ENCODE measurements at regions not wholly inside any gene's neighbourhood (a gene's known extent, or its start where the extent isn't known, plus 50 kb on each side); places are given as distances from the start of the nearest gene placed in this dataset.

DNA sequence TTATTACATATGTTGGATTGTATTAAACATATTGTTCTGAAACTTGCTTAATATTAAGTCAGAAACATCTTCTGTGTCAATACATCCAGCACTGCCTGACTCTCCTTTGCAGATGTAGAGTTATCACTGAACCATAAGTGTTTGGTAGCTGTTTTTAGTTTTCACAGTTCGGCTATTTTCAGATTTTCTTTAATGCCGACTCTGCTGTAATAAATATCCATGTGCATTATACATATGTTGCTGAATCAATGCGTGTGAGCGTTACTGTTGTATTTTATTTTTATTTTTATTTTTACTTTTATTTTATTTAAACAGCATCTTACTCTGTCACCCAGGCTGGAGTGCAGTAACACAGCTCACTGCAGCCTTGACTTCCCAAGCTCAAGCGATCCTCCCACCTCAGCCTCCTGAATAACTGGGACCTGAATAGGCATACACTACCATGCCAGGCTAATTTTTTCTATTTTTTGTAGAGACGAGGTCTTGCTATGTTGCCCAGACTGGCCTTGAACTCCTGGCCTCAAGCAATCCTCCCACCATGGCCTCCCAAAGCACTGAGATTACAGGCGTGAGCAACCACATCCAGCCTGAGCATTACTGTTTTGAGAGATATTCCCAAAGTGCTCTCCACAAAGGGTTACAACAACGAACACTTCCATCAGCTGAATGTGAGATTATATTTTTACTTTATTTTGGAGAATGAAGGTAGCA lies 50.7 kb upstream of the NOCT start:
- no peak for DNase-seq

DNA sequence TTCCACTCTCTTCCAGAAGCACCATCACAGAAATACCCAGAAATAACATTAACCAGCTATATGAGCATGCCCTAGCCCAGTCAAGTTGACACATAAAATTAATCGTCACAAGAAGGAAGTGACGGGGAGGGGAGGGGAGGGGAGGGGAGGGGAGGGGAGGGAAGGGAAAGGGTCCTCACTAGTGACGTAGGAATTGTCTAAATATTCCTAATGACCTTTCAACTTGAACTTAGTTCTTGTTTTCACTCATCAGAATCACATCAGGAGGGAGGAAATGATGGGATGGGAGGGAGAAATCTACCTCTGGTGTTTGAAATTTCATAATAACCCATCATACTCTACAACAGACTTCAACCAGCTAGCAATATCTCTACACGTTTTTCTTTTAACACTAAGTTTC lies 52.2 kb upstream of the NOCT start:
- no peak for DNase-seq

DNA sequence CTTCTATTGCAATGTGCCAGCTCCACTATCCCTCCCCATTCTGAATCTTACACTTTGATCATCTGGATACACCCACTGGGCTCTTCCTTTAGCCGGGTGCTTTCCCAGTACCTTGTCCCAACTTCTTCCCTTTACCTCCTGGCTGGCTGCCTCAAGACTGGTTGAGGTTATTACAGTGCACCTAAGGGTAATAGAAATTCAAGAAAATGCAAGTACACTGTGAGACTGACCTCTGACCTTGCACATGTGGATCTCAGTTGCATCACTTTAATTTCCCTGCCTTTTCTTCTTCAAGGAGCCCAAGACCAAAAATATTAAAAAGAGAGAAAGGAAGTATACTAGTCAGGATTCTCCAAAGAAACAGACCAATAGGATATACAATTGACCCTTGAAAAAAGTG lies 53.9 kb upstream of the NOCT start:
- DNase-seq, result no peak

DNA sequence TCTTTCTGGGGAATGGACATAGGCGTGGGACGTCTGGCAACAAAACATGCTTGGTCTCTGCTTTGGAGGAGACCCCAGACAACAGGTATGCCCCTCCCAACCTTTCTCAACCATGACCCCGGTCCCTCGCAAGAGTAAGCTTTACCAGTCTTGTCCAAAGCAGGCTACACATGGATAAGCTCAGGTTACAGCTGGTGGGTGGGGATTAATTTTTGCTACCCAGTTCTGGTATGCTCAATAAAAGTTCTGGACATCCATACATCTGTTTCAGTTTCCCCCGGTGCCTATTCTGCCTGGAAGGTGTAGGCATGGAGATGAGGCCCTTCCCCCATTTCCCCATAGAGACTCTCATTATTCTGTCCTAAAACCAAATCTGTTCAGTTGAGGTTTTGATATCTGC lies 54.5 kb upstream of the NOCT start:
- DNase-seq, result no peak

DNA sequence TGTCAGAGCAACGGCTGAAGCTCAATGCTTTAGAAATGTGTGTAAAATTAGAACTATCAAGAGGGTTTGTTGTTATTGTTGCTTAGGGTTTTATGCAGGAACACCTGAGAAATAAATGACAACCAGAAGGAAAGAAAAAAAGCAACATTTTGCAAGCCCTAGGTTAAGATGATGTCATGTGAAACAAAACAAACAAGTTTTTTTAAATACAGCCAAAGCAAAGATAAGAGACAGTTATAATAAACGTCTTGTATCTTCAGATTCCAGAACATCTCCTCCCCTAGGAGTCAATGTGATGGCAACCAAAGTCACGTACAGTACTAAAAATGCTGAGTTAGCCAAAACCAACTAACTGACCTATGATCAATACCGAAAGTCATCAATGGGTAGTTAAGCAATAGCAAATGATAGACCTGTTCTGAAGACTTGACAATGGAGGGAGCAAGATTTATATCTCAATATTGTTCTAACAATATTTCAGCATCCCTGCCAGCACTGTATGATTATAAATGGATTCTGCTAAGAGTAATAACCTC lies 55.3 kb upstream of the NOCT start:
- no peak for DNase-seq

DNA sequence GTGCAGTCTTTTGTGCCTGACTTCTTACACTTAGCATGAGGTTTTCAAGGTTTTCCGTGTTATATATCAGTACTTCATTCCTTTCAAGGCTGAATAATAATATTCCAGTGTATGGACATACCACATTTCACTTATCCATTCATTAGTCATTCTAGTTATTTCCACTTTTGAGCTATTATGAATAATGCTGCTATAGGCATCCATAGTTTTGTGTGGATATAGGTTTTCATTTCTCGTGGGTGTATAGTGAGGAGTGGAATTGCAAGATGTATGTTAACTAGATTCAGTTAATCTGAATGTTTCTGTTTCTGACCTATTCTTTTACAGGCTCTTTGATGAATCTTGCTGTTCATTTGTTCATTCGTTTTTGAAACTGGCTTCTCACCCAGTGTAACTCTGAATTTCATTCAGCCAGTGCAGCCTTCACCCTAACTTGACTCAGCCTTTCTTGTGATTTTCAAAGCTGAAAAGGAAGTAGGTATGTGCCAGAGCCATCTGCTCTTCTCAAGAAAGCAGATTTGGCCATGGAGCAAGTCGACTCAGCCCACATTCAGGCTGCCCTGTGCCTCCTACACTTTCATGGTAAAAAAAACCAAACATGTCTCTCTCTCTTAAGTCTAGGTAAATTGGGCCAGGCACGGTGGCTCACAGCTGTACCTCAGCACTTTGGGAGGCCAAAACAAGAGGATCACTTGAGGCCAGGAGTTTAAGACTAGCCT lies 56.3 kb upstream of the NOCT start:
- no peak for DNase-seq

DNA sequence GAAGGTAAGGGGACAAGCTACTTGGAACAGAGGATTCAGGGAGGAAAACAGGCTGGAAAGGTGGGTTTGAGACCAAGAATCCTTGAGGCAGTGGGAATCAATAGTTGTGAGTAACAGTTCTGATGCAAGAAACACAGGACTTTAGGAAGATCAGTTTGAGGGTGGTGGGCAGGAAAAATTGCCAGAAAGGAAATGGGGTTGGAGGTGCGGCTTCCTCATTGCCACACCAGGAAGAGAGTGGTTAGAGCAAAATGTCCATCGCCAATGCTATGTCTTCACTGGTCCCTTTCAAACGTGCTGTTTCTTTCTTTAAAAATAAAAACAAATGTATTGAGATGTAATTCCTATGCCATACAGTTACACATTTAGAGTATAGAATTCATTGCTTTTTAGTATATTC lies 57.1 kb upstream of the NOCT start:
- DNase-seq, result no peak

DNA sequence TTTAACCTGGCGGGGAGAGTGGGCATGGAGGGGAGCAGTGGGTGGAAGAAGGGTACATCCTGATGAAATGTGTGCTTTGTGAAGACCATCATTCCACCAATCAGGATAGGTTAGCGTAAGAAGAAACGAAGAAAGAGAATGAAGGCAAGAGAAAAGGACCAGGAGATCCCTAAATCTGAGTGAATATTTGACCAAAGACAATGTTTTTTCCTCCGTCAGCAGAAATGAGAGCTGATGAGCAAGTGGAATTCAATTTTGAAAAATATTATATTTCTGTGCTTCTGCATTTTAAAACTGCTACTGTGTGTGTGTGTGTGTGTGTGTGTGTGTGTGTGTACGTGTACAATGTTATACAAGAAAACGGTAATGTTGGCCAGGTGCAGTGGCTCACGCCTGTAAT lies 58.3 kb upstream of the NOCT start:
- DNase-seq, result no peak

DNA sequence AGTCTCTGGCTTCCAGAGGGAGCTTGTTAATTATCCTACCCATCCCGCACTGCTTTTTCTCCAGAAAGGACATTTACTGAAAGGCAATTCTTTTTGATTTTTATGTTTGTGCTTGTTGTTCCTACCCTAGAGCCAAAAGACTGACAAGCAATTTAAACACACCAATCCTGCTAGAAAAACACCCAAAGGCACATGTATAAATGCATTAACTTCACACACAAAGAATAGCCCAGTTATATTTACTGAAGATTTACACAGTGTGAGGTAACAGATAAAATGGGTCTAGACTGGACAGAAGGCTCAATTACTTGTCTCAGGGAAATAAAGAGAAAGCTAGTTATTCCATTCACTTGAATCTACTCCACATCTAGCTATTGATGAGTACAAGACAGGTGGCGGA lies 61.2 kb upstream of the NOCT start:
- DNase-seq, result no peak

DNA sequence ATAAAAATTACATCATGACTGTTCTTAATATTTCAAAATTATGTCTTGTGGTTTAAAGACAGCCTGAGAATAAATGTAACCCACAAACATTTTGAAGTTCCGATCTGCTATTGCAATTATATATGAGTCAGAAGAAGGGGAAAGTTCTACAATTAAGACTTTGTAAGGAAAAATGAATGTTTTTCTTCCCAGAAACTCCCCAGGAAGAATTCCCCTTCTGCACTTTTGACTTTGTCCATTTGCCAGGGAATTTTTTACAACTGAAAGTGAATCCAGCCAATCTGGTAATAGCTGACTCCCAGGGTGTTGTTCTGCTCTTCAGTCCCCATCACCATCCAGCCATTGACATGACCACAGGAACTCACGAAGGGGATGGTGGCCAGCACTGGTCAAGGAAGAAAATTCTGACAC lies 61.6 kb upstream of the NOCT start:
- no peak for DNase-seq

DNA sequence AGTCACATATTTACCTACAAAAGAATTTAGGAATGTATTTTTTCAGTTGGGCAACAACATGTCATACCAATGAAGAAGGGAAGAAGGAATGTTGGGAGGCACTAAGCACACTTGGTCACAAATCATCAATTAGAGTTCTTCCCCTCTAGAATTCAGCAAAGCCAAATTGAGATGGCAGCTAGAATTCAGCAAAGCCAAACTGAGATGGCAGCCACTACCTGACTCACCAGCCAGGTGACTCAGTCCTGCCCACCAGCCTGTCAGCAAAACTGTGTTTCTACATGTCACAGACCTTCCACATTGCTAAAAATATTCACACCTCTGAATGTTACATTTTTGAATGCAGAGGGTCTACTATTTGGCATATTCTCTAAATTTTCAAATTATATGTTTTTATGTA lies 63.2 kb upstream of the NOCT start:
- DNase-seq, result no peak

DNA sequence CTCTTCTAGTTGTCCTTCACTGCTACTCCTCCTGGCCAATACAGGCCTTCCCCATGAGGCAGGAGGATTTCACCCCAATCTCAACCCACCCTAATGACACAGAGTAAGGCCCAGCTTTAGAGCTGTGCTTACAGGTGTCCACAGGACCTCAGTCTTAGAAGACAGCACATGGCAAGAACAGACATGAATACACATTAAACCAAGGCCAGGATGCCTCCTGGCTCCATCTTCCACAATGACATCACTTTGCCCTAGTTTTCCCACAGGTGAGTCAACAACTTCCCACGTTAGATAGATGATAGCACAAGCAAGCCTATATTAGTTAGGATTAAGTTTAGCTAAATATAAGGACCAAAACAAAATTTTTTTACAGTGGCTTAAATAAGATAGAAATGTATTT lies 63.8 kb upstream of the NOCT start:
- DNase-seq, result no peak

DNA sequence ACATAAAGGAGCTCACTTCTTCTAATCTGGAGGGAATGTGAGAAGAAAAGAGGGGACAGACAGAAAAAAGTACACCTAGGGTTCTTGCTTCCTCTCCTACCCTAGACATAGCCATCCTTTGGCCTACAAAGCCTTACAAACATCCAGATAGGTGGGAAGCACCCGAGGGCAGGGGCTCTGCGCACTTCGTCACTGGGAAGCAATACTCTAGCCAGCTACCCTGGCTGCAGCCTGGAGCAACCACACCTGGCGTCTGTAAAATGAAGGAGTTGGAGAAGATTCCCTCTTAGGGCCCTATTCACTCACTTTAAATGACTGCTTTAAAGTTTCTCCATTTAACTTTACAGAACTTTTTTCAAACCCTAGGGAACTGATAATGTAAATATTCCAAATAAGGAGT lies 65.7 kb upstream of the NOCT start:
- DNase-seq, result no peak

DNA sequence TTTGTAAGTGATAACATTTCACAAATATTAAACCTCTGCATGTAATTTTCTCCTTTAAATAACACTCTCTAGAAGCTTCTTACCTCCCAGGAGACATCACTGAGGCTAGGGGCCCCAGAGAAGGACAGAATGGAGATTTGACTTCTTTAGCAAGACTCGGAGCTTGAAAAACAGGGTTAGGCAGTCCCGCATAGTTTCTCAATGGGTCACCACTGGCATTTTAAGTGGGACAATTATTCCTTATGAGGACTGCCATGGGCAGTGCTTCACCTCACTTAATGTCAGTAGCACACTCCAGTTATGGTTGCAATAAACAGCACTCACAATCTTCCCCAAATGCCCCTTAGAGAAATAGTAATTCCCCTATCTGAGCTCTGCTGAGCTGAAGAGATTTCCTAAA lies 66.7 kb upstream of the NOCT start:
- no peak for DNase-seq

DNA sequence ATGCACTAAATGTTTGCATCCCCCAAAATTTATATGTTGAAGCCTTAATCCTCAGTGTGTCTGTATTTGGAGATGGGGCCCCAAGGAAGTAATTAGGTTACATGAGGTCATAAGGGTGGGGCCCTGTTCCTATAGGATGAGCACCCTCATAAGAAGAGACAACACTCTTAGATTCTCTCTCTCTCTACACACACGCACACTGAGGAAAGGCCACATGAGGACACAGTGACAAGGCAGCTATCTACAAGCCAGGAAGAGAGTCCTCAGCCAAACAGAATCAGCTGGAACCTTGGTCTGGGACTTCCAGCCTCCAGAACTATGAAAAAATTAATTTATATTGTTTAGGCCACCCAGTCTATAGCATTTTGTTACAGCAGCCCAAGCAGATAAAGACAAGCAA lies 69.3 kb upstream of the NOCT start:
- DNase-seq, result no peak

DNA sequence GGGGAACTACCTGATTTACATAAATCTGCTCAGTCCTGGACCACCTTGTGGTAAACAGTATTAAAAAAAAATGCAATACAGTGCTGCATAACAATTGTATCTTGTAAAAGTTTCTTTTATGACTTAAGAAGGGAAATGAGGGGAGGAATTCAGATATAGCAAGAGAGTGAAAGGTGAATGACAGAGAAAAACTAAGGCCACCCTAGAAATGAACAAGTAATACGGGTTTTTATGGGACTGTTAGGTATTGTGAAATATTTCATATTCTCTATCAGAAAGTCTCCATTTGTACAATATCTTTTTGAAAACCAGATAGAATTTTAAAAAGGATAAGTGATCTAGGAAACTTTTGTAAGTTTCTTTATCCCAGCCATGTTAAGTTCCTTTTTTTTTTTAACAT lies 69.7 kb upstream of the NOCT start:
- DNase-seq, result no peak

DNA sequence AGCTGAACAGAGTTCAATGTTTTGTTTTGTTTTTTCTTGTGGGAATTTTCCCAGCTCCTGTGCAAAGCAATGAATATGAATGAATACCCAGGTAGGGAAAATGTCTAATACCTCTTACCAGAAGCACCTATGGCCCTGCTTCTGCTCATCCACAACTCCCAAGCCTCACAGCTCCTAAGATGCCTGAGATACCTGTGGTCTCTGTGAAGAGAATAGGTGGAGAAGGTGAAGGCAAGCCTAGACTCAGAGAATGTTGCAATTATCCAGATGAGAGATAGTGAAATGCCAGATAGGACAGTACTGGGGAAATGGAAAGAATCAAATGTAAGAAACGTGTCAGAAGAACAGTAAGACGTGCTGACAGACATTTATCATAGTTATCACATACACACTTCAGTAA lies 70.2 kb upstream of the NOCT start:
- DNase-seq, result no peak

DNA sequence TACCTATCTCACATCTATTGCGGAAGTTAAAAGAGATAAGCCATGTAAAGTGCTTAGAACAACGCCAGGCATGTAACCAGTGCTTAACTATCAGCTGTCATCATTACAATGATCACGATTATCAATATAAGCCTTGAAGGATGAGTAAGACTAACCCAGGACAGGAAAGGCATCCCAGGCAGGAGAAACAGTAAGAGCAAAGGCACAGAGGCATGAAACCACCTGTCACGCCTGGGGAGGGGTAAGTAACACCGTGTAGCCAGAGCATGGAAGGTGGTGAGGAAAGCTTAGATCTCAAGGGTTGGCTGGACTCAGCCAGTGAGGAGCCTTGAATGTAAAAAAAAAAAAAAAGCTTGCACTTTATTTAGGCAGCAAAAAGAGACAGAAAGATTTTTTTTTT lies 71.7 kb upstream of the NOCT start:
- no peak for DNase-seq

DNA sequence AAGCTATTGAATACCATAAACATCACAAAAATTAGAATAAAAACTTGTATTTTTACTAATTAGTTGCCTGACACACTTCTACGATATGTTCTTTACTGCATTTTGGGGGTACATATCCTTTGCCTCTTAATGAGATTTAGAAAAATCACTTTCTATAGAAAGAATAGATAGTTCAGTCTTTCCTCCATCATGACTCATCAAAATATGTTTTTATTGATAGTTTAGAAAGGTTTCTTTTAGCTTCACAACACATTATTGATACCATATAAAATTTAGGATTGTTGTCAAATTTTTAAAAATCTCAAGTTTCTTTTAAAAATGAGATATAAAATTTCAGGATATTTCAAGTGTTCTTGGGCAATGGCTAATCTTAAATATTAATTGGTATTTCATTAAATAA lies 74.5 kb upstream of the NOCT start:
- DNase-seq, result no peak

DNA sequence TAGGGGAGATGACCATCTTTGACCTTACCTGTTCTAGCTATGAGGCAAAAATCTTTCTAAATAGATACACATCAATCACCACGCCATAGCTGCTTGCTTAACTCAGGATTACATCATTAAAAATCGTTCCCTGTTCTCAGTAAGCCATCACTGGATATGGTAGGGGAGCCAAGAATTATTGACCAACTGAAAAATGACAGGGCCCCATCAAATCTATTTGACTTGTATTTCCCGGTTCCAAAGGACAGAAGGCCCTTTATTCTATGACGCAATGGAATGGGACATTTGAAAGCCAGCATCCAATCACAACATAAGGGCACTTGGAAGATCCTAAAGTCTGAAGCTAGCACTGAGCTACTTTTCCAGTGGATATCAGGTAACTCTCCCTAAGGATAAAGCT lies 75.6 kb upstream of the NOCT start:
- DNase-seq, result no peak

DNA sequence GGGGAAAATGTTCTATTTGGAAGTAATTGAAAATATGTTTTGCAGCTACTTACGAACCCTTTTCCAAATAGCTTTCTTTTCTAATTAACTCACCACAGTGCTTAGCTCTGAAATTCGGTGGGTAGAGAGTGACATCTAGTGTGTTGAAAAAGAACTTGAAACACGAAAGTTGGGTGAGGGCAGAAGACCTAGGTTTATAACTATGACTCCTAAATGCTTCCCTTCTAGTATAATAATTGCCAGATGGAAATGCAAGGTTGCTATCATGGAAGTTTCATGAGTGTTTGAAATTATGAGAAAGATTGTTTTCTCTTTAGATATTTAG lies 77.3 kb upstream of the NOCT start:
- no peak for DNase-seq

DNA sequence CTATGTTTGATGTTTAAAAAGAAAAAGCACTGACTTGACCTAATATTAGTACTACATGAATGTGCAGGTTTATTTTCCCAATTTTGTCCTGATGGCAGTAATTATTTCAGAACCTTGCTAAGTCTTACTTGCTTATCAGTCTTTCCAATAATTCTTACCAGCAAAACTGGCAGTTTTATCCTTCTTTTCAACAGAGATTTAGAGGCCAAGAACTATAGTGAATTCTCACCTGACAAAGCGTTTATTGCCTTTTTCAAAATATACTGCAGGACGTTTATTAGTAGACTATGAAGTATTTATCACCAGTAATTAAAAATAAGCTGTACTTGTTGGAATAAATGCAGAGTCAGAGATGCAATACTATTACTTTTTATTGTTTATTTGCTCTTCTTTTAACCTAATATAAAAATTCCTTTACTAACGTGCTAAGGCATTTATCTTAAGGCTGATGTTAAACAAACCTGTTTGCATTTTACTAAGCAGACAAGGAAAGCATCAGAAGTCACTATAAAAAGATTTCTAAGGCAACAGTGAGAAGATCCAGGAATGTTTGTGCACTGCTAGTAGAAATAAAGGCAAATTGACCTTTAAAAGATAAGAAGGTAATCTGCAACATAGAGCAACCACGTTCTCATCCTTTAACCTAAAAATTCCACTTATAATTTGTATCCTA lies 80.3 kb upstream of the NOCT start:
- DNase-seq, result no peak

DNA sequence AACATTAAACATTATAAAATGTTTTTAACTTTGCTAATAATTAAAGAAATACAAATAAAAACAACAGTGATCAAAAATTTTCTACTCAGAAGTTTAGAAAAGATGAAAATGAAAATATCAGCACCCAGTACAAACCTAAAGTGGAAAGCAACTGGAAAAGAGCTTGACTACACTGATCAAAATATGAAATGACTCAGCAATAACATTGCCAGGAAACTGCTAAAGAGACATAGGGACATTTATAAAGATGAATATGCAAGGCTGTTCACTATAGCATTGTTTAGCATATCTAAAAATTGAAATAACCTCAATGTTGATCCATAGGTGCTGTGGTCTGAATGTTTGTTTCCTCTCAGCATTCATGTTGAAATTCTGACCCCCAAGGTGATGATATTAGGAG lies 88.5 kb upstream of the NOCT start:
- no peak for DNase-seq

DNA sequence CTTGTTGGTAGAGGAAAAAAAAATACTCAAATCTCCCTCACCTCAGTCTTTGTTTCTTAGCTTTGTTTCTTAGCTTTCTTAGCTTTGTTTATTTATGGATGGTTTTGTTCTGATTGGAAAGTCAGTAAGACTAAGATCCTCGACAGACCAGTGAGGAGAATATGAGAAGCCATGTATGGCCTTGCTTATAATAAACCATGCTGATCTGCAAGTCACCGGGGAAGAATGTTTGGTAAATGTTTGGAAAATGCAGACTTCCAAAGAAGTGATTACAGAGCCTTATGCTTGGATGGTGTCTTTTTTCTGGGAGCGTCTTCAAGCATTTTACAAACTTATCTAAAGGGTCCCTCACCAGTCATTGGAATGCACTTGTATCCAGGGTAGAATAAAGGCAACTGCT lies 90.1 kb upstream of the NOCT start:
- DNase-seq, result no peak

Measured in activated CD4-positive, CD25-positive, alpha-beta regulatory T cell (primary cell).